Stimulated activated CD4-positive, alpha-beta T cell treated with anti-CD3 and anti-CD28 coated beads, Interleukin-1b, Interleukin-23, amount 100 ng/mL, for 4 hours (primary cell): ENCODE measurements at regions not wholly inside any gene's neighbourhood (a gene's known extent, or its start where the extent isn't known, plus 50 kb on each side); places are given as distances from the start of the nearest gene placed in this dataset.

Source experiments
- DNase-seq, 2 donors: peaks; one replicate each; pipeline ENCODE4 v3.0.0-alpha.2; 2020; ENCODE audit warnings: low read depth in 2 of 2

DNA sequence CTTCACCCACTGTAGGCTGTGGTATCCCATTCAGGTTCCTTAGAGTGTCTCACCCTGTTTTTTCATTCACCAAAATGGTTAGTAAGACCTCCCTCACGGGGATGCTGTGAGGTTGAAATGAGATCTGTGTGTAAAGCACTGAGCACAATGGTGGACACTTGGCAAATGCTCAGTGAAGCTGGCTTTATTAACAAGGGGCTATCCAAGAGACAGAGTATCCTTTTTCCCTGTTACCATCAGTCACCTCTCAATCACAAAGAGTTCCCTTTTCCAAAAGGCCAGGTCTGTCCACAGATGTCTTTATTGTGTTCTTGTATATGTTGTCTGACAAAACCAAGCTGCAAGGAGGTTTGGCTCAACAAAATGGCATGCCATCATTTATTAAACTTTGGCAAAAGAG, 138.9 kb upstream of the RARB start:
- DNase-seq = no peak

DNA sequence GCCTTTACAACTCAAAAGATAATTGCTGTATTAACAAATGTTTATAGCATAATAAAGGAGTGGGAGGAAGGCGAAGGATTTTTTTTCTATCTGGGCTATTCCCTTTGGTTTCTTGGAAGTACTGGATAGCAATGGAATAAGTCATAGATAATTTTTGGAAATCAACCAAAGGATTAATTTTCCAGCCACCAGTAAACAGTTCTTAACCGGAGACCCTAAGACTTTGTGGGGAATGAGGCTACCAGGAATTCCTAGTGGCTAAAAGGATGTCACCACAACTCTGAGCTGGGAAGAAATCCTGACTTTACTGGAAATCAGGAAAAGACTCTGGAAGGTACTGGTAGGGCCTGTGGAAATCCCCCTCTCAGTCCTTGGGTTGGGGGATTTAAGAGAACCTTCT, 138.4 kb upstream of the RARB start:
- no peak for DNase-seq

DNA sequence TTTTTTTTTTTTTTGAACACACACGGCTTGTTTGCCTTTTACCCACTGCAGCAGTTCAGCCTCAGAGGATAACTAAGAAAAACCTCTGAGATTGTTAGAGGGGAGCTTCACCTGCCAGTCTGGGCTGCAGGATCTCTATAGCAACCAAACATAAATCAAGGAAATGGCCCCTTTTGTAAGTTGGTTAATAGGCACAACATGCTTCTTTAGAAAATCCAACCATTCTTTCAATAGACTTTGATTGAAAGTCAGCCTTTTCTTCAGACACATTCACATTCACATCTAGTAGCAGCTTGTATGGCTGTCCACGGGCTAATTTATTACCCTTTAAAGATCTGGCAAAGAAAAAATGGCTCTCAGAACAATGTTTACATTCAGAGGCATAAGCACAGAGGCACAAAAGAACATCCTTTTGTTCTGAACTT, 136.6 kb upstream of the RARB start:
- no peak for DNase-seq

GRCh38 chr3:25292036-25292435, 136.0 kb upstream of the RARB start:
- no peak for DNase-seq

- DNase-seq = no peak
Observed at GRCh38 chr3:25292595-25292994, 135.5 kb upstream of the RARB start.

DNA sequence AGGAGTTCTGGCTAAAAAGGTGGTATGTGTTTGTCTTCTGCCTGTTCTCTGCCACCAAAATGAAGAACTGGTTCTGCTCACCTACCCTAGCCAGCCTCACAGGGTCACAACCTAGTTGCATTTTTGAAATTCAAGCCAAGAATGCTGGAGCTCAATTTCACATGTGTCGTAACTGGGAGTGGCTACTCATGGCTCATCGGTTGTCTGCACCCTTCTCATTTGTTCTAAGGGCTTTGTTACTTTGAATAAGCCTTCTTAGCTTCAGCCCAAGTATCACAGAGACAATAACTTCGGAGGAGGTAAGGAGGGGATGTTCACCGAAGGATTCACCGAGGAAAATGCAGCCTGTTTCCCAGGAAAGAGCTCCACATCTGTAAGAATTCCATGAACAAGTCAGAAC, 134.3 kb upstream of the RARB start:
- DNase-seq = no peak

GRCh38 chr3:25294169-25294805, 133.8 kb upstream of the RARB start:
- no peak for DNase-seq

- no peak for DNase-seq
Observed at GRCh38 chr3:25297667-25298585, 130.1 kb upstream of the RARB start.

DNA sequence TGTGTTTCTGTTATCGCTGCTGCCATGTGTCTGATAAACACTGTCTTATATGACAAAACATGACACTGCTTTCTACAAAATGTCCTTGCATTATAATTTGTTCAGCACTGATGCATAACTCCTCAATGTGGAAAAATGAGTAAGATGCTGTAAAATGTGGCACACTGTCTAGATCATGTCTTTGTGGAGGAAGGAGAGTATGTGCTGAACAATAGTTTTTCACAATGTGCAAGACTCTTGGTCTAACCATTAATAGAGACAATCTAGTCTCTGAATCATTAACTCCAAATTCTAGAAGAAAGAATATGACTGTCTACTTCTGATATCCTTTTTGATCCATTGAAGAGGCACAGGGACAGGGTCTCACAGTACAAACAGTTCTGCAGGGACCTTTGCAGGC, 127.9 kb upstream of the RARB start:
- no peak for DNase-seq

GRCh38 chr3:25304916-25305315, 123.1 kb upstream of the RARB start:
- no peak for DNase-seq

DNA sequence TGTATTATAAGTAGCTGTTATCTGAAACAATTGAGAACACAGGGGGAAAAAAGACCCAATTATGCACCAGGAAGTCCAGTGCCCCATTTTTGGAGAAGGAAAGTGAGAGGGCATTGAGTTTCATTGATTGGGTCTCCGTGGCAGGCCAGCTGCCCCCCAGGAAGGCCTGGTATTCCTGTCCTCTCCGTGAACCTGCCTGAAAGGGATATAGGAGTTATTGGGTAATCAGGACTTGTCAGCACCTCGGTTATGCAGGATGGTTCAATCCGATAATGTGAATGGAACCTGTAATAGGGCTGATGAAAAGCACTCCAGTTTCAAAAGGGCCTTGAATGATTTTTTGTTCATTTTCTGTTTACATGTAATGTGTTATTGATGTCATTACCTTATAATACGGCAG, 122.0 kb upstream of the RARB start:
- DNase-seq = no peak

- no peak for DNase-seq
Observed at GRCh38 chr3:25306705-25307104, 121.4 kb upstream of the RARB start.

DNA sequence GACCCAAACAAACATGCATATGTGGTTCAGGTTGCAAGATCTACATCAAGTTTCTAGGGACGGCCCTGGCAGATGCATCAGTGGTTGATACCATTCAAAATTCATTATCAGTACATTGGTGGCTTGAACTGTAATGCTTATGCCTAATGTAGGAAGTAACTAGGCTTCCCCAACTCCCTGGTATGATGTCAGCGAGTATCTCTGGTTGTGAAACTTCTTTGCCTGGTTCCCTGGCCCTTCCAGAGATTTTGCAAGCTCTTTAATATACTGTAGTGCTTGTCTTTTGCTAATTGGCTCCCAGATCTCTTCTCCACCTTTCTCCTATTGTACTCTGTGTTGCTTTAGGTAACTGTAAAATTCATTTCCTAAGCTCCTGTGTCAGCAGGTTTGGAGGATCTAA, 114.8 kb upstream of the RARB start:
- DNase-seq = no peak

DNA sequence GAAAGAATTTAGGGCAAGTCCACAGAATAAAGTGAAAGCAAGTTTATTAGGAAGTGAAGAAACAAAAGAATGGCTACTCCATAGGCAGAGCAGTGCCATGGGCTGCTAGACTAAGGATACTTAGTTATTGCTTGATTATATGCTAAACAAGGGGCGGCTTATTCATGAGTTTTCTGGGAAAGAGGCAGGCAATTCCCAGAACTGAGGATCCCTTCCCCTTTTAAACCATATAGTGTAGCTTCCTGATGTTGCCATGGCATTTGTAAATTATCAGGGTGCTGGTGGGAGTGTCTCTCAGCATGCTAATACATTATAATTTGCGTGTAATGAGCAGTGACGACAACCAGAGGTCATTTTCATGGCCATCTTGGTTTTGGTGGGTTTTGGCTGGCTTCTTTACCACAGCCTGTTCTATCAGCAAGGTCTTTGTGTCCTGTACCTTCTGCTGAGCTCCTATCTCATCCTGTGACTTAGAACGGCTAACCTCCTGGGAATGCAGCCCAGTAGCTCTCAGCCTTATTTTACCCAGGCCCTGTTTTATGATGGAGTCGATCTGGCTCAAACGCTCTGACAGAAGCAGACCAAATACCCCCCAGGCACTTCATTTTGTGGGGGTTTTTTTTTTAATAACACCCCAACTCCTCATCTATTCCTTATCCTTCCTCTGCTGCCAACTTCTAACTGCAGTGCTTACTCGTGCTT, 103.0 kb upstream of the RARB start:
- DNase-seq = no peak

DNA sequence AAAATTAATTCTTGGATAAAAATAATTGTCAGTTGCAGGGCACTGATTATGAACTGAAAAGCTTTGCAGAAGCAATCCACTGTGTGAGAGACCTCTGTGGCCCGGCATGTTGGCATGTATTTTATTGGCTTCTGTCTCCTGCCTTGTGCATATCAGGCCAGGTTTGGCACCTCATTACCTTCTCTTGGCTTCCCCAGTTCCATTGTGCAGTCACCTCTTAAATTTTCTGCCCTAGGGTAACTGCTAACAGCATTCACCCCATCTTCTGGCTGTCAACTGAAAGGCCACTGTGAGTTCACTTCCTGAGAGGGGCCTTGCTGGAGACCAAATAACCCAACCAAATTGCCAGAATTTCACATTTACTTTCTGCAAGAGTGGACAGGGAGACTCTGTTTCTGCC, 92.7 kb upstream of the RARB start:
- no peak for DNase-seq

DNA sequence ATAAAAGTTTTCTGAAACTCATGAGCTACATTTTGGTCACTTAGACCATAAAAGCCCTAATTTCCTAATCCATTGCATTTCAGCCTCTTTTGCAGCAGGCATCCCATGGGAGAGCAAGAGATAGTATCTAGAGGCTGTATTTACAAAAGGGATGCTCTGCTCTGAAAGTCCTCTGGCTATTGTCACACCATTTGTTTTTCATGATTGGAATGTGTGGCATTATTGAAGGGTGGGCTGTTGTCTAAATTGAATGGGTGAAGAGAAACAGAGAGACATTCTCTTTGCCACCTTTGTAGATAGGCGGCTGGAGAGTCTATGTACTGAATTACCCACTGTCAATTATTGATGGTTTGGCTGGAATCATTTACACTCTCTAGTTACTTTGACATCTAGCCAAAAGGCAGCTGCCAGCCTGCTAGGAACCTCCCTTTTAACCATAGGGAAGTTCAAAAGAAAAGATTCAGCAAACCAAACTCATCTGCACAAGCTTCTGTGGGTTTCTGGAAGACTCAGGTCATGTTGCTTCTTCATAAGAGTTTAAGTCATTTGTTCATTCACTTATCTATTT, 89.8 kb upstream of the RARB start:
- no peak for DNase-seq

GRCh38 chr3:25339225-25339624, 88.8 kb upstream of the RARB start:
- no peak for DNase-seq

- DNase-seq = no peak
Observed at GRCh38 chr3:25344670-25345069, 83.4 kb upstream of the RARB start.

DNA sequence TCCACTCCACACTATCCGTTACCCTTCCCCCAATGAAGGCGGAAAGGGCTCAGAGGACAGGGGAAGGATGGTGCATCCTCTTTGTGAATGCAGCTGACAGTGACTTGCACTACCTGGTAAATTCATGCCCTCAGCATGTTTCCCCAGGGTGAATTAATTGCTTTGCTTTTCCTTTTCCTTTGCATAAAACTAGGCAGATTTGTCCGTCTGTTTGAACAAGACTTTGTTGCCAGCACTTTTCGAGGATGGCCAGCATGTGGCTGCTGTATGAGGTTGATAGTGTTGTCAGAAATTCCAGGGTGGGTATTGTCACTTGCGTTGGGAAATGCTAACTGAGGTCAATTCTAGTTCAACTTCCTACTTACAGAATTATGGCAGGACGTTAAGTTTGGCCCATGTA, 79.0 kb upstream of the RARB start:
- no peak for DNase-seq

- DNase-seq = no peak
Observed at GRCh38 chr3:25349828-25350724, 78.0 kb upstream of the RARB start.

GRCh38 chr3:25350725-25351114, 77.3 kb upstream of the RARB start:
- DNase-seq = no peak
